GM18519 (cell line): ENCODE measurements at regions not wholly inside any gene's neighbourhood (a gene's known extent, or its start where the extent isn't known, plus 50 kb on each side); places are given as distances from the start of the nearest gene placed in this dataset.
"Not testable (repeated sequence)": the region's sequence is repeated elsewhere in the genome, so short reads cannot be mapped to it uniquely, and the experiment has no call there.

Experiments
- ATAC-seq: cut with Tn5 transposase; IDR thresholded peaks from one replicate; pipeline ENCODE4 v1.9.1; 2021; ENCODE audit warnings: mild to moderate bottlenecking, moderate library complexity; ENCODE audit not compliant: unreplicated experiment, low FRiP score

- no peak for ATAC-seq
Measured at GRCh38 chr10:108014145-108014901, 849.8 kb upstream of the SORCS1 start.

DNA sequence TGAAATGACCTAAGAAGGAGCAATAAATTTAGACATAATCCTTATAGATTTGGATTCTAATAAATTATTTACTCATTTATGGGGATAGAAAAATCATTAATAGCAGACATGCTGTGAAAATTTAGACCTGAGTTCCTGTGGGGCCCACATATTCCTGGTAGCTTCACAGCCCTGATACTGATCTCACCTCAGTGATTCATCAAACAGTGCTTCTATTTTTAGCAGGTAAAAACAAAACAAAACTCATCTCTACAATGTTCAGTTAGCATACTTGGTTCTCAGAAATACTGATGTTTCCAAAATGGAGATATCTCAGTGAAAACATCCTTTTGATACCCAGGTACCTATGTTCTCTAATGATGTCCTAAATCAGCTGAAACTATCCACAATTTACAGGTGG is 841.1 kb upstream of the SORCS1 start:
- ATAC-seq, result no peak

GRCh38 chr10:108003576-108003975 is 839.1 kb upstream of the SORCS1 start:
- ATAC-seq, result no peak

GRCh38 chr10:108003061-108003460 is 838.6 kb upstream of the SORCS1 start:
- ATAC-seq, result no peak

DNA sequence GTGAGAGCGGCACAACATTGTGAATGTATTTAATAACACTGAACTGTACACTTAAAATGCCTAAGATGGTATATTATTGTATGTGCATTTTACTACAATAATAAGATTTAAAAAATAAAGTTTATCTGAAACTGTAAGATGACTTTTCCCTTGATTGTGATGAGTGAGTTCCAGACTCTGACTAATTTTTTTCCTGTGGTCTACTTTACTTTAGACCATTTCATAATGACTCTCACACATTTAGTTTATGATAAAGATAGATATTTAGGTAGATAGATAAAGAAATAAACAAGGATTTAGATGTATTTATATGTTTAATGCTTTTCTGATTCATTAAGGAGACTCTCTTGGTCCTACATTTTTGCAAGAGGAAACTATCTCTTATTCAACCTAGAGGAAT is 835.9 kb upstream of the SORCS1 start:
- ATAC-seq, result no peak

- ATAC-seq, result no peak
Measured at GRCh38 chr10:107994621-107995270, 830.2 kb upstream of the SORCS1 start.

DNA sequence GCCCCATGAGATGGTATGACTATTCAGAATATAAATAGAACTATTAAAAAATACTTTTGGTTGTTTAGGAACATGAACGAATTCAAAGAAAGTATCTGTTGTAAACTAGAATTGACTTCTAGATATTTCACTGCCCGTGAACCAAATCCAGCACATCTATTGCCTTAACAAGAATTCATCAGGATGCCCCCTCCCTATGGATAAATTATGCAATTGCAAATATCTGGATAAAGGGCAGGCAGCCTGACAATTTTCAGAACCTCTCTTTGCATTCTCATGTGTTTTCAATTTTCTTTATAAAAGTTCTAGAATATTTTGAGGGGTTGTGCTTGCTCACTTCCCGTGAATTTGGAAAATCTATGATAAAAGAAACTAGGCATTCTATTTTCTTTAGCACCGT is 822.1 kb upstream of the SORCS1 start:
- ATAC-seq, result no peak

DNA sequence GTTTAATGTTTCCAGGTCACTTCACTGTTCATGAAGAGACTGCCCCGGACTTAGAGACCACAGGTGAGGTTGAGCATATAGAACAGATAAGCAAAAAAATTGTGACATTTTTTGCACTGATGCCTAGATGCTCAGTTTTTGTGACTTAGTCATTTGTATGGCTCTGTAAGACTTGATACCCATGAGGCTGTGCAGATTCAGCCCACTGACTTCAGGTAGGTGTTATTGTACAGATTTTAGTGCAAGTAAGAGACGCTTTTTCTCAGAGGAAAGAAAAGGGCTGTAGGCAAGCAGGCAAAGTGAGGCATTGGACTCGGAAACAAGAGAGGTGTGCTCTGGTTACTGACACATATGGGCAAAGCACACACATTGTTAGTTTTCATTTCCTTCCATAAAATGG is 820.1 kb upstream of the SORCS1 start:
- no peak for ATAC-seq

DNA sequence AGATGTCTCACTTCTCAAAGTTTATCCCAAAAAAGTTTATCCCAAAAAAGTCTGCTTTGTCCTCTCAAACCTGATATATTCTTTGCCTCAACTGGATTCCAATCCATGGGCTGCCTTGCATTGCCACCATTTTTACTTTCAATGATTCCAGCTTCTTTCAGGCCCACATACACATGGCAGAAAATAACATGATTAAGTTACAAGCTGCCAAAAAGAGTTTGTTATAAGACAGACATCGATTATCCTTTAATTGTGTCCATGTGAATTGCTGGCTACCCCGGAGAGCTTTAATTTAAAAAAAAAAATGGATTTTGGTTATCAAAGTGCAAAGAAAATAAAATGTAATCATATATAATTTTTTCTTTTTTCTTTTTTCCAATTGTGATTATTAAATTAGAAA is 819.6 kb upstream of the SORCS1 start:
- ATAC-seq, result no peak

GRCh38 chr10:107978455-107978854 is 813.9 kb upstream of the SORCS1 start:
- no peak for ATAC-seq

DNA sequence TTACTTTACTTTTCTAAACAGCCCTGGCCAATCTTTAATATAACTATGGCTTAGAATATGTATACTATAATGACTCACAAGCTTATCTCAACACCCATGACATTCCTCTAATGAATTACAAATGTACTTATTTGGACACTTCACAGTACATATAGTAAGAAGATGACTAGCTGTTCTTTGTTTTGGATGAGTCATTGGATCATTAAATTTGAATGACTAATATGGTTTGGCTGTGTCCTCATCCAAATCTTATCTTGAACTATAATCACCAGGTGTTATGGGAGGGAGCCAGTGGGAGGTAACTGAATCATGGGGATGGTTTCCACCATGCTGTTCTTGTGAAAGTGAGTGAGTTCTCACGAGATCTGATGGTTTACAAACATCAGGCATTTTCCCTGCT is 807.5 kb upstream of the SORCS1 start:
- ATAC-seq, result no peak

DNA sequence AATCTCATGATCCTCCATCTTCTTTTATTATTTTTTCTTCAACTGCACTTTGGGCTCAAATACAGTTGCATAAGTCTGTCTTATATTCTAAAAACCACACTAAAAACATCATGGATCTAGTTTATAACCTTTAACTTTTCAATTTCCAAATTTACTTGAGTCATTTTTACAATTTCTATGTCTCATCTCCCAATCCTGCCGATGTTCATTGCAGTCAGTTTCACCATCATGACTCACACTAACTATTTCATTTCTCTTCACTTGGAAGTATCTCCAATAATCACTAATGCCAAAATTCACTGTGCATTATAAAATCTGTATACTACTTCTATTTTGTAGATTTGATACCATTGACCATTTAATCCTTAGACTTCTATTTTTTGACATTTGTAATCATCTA is 806.9 kb upstream of the SORCS1 start:
- no peak for ATAC-seq

GRCh38 chr10:107970512-107970911 is 806.0 kb upstream of the SORCS1 start:
- no peak for ATAC-seq

DNA sequence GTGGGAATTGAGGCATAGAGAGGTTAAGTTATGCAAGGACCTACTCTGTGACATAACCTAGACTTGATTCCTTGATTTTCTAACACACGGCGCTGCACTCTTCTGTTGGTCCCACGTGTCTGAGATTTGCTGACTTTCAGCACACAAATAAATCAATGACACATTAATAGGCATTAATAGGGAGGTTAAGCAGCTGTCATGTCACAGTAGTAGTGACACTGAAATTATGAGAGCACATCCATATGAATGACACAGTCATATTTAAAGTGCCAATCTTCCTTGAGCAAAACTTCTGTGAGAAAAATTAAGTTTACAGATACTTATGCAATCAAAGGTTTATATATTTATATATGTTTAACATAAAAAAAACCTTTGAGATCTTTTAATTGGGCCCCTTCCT is 805.4 kb upstream of the SORCS1 start:
- ATAC-seq, result no peak

GRCh38 chr10:107966826-107967225 is 802.3 kb upstream of the SORCS1 start:
- ATAC-seq, result no peak

DNA sequence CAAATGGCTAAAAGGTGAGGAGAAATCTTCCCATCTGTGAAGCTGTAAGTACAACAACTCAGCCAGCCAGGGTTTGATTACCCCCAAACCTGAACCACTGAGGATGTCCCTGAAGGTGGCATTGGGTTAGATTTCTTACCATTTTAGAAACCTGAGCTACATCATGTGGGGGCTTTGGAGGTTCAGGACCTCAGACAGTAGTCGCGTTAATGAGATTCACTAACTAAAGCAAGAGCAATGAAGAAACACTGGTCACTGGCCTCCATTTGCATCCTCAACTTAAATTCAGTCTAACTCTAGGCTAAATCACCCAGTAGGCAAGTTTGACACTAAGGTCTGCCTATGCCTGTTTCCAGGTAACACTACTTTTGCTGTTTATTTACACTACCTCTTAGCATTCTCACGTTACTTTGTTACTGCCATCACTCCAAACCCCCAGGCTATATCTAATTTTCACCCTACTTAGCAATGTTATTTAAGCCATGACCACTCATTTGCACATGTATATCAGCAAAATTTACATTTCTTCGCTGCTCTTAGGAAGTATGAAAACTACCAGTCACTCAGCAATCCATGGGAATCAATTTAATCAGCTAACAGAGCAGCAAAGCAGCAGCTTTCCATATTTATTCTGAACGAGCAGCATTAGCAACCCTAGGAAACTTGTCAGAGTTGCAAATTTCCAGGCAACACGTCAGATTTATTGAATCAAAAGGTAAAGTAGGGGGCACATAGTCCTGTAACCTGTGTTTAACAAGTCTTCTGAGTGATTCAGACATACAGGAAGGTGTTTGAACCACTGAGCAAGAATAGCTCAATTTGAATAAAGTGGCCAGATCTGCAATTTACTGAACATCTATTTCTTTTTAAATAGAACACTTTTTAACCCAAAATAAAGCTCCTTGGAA is 788.4 kb upstream of the SORCS1 start:
- ATAC-seq, result no peak

- not testable (repeated sequence) for ATAC-seq
Measured at GRCh38 chr10:107950411-107951062, 786.0 kb upstream of the SORCS1 start.

GRCh38 chr10:107942826-107943225 is 778.3 kb upstream of the SORCS1 start:
- no peak for ATAC-seq

- no peak for ATAC-seq
Measured at GRCh38 chr10:107933076-107933475, 768.6 kb upstream of the SORCS1 start.

DNA sequence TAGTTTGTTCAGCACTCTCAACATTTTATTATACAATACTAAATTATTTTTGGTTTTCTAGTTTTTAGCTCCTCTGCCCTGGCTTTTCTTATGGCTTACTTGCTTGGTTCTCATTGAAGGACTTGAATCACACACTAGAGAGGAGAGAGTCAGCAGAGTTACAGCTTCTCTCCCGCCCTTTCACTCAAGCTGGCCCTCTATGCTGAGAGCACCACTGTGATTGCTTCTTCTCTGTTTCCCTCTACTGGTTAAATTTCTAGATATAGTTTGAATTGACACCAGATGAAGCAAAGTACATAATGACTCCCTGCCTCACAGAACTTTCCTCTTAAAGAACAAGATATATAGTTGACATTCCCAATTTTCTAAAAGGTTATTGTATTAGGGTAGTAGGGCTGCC is 767.3 kb upstream of the SORCS1 start:
- ATAC-seq, result no peak

DNA sequence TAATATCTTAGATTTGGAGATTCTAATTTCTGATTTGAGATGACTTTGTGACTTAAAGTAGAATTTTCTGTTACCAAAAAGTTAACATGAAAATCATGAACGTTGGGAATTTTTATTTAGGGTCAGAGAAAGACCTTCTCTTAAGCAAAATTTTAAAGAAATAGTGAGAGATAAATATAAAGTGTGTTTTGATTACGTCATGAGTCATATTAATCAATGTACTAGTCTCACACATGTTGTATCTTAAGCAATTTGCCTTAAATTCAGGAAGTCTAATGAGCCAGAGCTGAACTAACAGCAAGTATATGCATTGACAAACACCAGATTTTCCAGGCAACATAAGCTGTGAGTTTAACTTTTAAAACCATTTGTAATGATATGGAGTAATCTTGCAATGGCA is 765.5 kb upstream of the SORCS1 start:
- ATAC-seq, result no peak
